DND-41 (cell line): ENCODE measurements at regions not wholly inside any gene's neighbourhood (a gene's known extent, or its start where the extent isn't known, plus 50 kb on each side); places are given as distances from the start of the nearest gene placed in this dataset.

Experiments used
- EZH2 ChIP-seq: IDR thresholded peaks from 3 replicates; pipeline ENCODE4 v1.6.1; 2012; ENCODE audit warnings: borderline replicate concordance, low read depth, mild to moderate bottlenecking, moderate library complexity, low read length, inconsistent platforms; ENCODE audit not compliant: severe bottlenecking
- TF ChIP-seq, protein P1 (sequence below): IDR thresholded peaks from 2 replicates; pipeline ENCODE4 v1.5.1; 2012; ENCODE audit warnings: borderline replicate concordance, low read length, moderate library complexity, mild to moderate bottlenecking; ENCODE audit not compliant: poor library complexity, severe bottlenecking; ENCODE audit errors: extremely low read depth

DNA sequence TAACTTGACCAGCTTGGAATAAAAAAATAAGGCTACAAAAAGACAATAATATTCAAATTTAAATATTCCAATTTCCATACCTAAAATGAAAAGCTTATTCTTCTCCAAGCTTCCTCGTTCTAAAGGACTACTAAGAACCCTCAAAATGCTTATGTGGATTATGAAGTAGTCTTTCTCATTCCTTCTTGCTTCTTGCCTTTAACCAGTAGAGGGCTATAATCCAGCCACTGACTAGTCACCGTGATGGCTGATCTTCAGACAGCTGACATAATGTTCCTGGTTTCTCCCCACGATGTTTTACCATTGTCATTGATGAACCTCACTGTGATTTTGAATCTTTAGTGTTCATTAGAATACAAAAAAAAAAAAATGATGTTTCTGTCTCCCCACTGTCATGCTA lies 515.3 kb downstream of the TLE1 start:
- TF ChIP-seq, protein P1, sequence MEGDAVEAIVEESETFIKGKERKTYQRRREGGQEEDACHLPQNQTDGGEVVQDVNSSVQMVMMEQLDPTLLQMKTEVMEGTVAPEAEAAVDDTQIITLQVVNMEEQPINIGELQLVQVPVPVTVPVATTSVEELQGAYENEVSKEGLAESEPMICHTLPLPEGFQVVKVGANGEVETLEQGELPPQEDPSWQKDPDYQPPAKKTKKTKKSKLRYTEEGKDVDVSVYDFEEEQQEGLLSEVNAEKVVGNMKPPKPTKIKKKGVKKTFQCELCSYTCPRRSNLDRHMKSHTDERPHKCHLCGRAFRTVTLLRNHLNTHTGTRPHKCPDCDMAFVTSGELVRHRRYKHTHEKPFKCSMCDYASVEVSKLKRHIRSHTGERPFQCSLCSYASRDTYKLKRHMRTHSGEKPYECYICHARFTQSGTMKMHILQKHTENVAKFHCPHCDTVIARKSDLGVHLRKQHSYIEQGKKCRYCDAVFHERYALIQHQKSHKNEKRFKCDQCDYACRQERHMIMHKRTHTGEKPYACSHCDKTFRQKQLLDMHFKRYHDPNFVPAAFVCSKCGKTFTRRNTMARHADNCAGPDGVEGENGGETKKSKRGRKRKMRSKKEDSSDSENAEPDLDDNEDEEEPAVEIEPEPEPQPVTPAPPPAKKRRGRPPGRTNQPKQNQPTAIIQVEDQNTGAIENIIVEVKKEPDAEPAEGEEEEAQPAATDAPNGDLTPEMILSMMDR = no peak
- TF ChIP-seq EZH2 = no peak
